HG03565 (cell line): ENCODE measurements at regions not wholly inside any gene's neighbourhood (a gene's known extent, or its start where the extent isn't known, plus 50 kb on each side); places are given as distances from the start of the nearest gene placed in this dataset.

ENCODE experiments used
- ATAC-seq: cut with Tn5 transposase; IDR thresholded peaks from one replicate; pipeline ENCODE4 v1.9.1; 2021; ENCODE audit warnings: mild to moderate bottlenecking, moderate library complexity; ENCODE audit not compliant: unreplicated experiment

- no peak for ATAC-seq
Observed at GRCh38 chr16:49216593-49216992, 65.0 kb downstream of the CBLN1 start.

- ATAC-seq, result no peak
Observed at GRCh38 chr16:49213594-49213993, 68.0 kb downstream of the CBLN1 start.

- ATAC-seq, result no peak
Observed at GRCh38 chr16:49204191-49204590, 77.4 kb downstream of the CBLN1 start.

- no peak for ATAC-seq
Observed at GRCh38 chr16:49203361-49203760, 78.3 kb downstream of the CBLN1 start.

GRCh38 chr16:49201118-49201517 is 80.5 kb downstream of the CBLN1 start:
- no peak for ATAC-seq

- ATAC-seq, result no peak
Observed at GRCh38 chr16:49200223-49200820, 81.3 kb downstream of the CBLN1 start.

GRCh38 chr16:49195237-49195548 is 86.4 kb downstream of the CBLN1 start:
- ATAC-seq, result no peak

GRCh38 chr16:49194537-49195236 is 87.0 kb downstream of the CBLN1 start:
- no peak for ATAC-seq

GRCh38 chr16:49193596-49193995 is 88.0 kb downstream of the CBLN1 start:
- no peak for ATAC-seq

- no peak for ATAC-seq
Observed at GRCh38 chr16:49189286-49189685, 92.4 kb downstream of the CBLN1 start.

- no peak for ATAC-seq
Observed at GRCh38 chr16:49183911-49184310, 97.7 kb downstream of the CBLN1 start.

GRCh38 chr16:49181791-49182518 is 99.7 kb downstream of the CBLN1 start:
- no peak for ATAC-seq

- no peak for ATAC-seq
Observed at GRCh38 chr16:49179714-49180330, 101.8 kb downstream of the CBLN1 start.

- no peak for ATAC-seq
Observed at GRCh38 chr16:49168126-49168525, 113.5 kb downstream of the CBLN1 start.

GRCh38 chr16:49165025-49165424 is 116.6 kb downstream of the CBLN1 start:
- no peak for ATAC-seq

GRCh38 chr16:49161191-49161590 is 120.4 kb downstream of the CBLN1 start:
- no peak for ATAC-seq

GRCh38 chr16:49158029-49158642 is 123.5 kb downstream of the CBLN1 start:
- no peak for ATAC-seq

GRCh38 chr16:49150341-49150740 is 131.3 kb downstream of the CBLN1 start:
- no peak for ATAC-seq

GRCh38 chr16:49148410-49148809 is 133.2 kb downstream of the CBLN1 start:
- no peak for ATAC-seq

GRCh38 chr16:49140618-49141017 is 141.0 kb downstream of the CBLN1 start:
- ATAC-seq, result no peak

GRCh38 chr16:49130397-49130796 is 151.2 kb downstream of the CBLN1 start:
- no peak for ATAC-seq
